ENCODE measurements at regions not wholly inside any gene's neighbourhood (a gene's known extent, or its start where the extent isn't known, plus 50 kb on each side); places are given as distances from the start of the nearest gene placed in this dataset.
"Not testable (repeated sequence)": the region's sequence is repeated elsewhere in the genome, so short reads cannot be mapped to it uniquely, and the experiment has no call there.

DNA sequence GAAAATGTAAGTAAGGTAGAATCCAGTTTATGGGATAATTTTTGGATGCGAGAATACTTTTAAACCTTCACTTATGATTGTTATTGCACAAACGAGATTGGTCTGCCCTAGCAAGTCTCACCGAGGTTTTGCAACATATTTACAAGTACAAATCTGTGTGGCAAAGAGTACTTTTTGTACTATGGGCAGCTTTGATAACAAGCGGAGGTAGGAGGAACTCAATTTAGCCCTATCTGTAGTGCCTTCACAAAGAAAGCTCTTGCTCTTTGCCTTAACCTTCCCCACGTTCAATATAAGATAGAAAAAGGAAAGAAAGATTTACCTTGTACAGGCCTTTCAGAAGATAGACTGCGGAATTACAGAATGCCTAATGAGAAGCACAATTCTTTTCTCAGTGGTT is 77.5 kb upstream of the HIVEP1 start:
- no peak overlapping the region for H3K4me3 ChIP-seq (ENCODE audit: low read depth, low read length)
- TF ChIP-seq, protein P1, sequence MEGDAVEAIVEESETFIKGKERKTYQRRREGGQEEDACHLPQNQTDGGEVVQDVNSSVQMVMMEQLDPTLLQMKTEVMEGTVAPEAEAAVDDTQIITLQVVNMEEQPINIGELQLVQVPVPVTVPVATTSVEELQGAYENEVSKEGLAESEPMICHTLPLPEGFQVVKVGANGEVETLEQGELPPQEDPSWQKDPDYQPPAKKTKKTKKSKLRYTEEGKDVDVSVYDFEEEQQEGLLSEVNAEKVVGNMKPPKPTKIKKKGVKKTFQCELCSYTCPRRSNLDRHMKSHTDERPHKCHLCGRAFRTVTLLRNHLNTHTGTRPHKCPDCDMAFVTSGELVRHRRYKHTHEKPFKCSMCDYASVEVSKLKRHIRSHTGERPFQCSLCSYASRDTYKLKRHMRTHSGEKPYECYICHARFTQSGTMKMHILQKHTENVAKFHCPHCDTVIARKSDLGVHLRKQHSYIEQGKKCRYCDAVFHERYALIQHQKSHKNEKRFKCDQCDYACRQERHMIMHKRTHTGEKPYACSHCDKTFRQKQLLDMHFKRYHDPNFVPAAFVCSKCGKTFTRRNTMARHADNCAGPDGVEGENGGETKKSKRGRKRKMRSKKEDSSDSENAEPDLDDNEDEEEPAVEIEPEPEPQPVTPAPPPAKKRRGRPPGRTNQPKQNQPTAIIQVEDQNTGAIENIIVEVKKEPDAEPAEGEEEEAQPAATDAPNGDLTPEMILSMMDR (IDR thresholded peaks at IDR 0.05; ENCODE audit: borderline replicate concordance, insufficient read depth, low read depth, low read length) = no peak

DNA sequence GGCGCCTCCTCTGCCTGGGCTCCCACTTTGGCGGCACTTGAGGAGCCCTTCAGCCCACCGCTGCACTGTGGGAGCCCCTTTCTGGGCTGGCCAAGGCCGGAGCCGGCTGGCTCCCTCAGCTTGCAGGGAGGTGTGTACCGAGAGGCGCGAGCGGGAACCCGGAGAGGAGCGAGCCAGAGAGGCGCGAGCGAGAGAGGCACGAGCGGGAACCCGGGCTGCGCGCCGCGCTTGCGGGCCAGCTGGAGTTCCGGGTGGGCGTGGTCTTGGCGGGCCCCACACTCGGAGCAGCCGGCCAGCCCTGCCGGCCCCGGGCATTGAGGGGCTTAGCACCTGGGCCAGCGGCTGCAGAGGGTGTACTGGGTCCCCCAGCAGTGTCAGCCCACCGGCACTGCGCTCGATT is 79.2 kb upstream of the HIVEP1 start:
- not testable (repeated sequence) for H3K4me3 ChIP-seq (ENCODE audit: low read depth, low read length)

DNA sequence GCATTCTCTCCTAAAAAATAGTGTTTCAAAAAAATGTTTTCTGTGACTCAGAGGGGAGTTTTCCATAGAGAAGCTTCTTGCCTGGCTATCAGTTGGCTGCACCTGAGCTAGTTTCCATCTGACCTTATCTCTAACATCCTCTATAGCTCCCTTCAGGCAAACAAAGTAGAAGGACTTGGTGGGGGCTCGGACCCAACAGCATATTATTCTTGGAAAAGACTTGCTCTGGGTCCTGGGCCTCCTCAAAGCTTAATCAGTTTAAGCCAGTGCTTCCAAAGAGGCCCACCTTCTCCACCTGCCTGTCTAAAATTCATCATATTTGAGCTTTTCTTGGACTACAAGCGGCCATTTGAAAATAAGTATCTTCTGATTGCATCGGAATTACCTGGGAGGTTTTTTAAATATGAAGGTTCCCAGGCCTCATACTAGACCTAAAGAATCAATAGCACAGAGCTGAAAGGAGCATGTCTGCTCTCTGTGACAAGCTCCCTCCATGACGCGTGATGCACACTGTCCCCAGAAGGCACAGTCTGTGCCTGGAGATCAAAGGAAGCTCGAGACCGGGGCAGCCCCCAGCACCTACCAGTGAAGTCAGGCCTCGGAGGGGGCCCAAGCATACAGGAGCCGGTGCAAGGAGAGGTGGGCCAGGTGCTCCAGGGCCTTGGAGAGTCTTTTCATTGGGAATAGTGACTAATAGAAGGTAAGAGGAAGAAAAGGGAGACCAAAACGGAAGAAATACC is 80.6 kb upstream of the HIVEP1 start:
- TF ChIP-seq, protein P1 (IDR thresholded peaks at IDR 0.05; ENCODE audit: borderline replicate concordance, insufficient read depth, low read depth, low read length) = no peak
- H3K4me3 ChIP-seq (ENCODE audit: low read depth, low read length) = no peak overlapping the region

DNA sequence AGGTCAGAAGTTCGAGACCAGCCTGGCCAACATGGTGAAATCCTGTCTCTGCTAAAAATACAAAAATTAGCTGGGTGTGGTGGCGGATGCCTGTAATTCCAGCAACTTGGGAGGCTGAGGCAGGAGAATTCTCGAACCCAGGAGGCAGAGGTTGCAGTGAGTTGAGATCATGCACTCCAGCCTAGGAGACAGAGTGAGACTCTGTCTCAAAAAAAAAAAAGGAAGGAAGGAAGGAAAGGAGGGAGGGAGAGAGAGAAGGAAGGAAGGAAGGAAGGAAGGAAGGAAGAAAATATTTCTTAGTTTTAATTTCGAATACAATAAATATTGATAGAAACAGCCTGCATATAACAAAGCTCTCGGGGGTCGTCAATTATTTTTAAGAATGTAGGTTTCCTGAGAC is 81.3 kb upstream of the HIVEP1 start:
- H3K4me3 ChIP-seq (ENCODE audit: low read depth, low read length) = not testable (repeated sequence)

DNA sequence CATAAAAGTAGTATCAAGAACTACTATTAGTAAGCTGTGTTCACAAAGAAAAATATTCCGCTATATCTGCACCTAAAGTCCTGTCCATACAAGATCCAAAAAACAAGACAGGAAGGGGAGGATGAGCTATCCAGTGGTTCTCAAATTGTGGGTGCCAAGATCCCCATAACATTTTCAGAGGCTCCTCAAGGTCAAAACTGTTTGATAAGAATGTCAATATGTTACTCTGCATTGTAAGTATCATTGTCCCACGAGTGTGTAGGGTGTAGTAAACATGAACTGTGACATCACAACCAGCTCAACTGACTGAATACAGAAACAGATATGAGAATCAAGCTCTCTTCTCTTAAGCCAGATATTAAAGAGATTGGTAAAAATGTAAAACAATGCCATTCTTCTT is 81.9 kb upstream of the HIVEP1 start:
- no peak overlapping the region for H3K4me3 ChIP-seq (ENCODE audit: low read depth, low read length)
- TF ChIP-seq, protein P1 (IDR thresholded peaks at IDR 0.05; ENCODE audit: borderline replicate concordance, insufficient read depth, low read depth, low read length) = no peak

DNA sequence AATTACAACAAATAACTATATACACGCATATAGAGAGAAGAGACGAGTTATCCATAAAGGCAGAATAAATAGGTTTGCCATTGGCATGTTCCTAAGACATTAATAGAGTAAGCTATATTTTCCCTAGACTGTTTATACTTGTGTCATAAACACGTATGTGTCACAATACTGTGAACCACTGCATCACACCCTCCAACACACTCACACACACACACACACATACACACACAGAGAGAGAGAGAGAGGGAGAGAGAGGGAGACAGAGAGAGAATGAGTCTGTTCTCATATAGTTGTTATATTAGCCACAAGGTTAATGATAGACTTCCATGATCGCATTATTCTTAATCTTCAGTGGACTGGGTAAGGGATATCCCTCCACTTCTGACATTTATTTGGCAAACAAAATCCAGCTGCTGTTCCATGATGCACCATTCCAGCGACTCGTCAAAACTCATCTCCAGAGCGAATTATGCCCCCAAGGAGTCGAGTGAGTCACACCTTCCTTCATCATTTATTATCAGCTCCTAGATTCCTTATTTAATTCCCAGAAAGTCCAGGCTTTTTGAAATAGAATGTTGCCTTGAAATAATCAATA is 82.8 kb upstream of the HIVEP1 start:
- H3K4me3 ChIP-seq (ENCODE audit: low read depth, low read length) = no peak overlapping the region
- TF ChIP-seq, protein P1 (IDR thresholded peaks at IDR 0.05; ENCODE audit: borderline replicate concordance, insufficient read depth, low read depth, low read length) = no peak

DNA sequence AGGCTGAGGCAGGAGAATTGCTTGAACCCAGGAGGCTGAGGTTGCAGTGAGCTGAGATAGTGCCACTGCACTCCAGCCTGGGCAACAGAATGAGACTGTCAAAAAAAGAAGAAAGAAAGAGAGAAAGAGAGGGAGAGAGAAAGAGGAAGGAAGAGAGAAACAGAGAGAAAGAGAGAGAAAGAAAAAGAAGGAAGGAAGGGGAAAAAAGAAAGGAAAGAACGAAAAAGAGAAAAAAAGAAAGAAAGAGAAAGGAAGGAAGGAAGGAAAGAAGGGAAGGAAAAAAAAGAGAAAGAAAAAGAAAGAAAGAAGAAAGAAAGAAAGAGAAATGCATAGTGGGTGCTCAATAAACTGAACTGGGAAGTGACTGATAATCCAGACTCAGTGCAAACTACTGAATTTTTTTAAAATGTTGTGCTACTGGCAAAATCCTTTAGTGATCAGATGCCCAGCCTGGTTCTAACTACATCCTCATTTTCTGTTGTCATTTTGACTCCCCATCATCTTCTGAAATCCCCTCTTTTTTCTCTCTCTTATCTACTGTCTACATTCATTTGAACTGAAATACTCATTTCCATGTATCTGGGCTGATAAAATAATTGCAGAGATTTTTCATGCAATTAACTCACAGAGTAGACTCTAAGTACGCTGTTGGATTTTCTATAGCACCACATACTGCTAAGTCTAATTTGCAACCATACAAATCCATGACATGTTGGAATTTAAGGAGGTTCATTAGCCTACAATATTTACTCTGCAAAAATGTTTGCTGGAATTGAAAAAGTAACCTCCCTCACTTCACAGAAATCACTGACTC is 85.3 kb upstream of the HIVEP1 start:
- TF ChIP-seq, protein P1 (IDR thresholded peaks at IDR 0.05; ENCODE audit: borderline replicate concordance, insufficient read depth, low read depth, low read length) = no peak
- no peak overlapping the region for H3K4me3 ChIP-seq (ENCODE audit: low read depth, low read length)

DNA sequence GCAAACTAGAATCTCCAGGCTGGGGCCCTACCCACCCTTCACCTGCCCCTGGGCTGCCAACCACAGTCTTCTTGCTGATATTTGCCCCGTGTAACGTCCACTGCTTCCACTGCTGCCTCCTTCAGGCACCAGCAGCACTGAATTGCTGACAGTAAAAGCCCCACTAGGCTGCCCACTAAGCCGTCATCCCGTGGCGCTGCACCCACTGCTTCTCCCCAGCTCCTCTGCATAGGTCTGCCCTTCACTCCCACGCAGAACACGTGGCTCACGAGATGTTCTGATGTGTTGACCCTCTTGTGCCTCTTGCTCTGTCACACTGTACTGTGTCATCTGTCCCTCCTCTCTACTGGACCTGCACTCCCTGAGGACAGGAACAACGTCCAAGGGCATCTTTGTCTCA is 86.3 kb upstream of the HIVEP1 start:
- H3K4me3 ChIP-seq (ENCODE audit: low read depth, low read length) = no peak overlapping the region
- TF ChIP-seq, protein P1 (IDR thresholded peaks at IDR 0.05; ENCODE audit: borderline replicate concordance, insufficient read depth, low read depth, low read length) = no peak
